CD4-positive, alpha-beta T cell (primary cell): ENCODE measurements at regions not wholly inside any gene's neighbourhood (a gene's known extent, or its start where the extent isn't known, plus 50 kb on each side); places are given as distances from the start of the nearest gene placed in this dataset.

Experiments
- ATAC-seq: fragments of 200-7000 bp; cut with Tn5 transposase; one replicate; pipeline ENCODE4 v1.10.0; 2022; ENCODE audit warnings: mild to moderate bottlenecking; ENCODE audit not compliant: poor library complexity
- CTCF ChIA-PET: fragments of 350-600 bp; sonication (Branson Sonifier 250); formaldehyde crosslinking; loops from one replicate; lab custom pipeline; 2021; ENCODE audit warnings: antibody characterized with exemption, inconsistent platforms; lab: Charles Lee
- POLR2A ChIA-PET: fragments of 350-600 bp; sonication (Branson Sonifier 250); formaldehyde crosslinking; loops from one replicate; lab custom pipeline; 2021; ENCODE audit warnings: antibody characterized with exemption, inconsistent platforms; lab: Charles Lee
- DNase-seq, 14 experiments: peaks; one replicate each; pipeline ENCODE4 v3.0.0-alpha.2; 2013 to 2020; ENCODE audit warnings: mixed read lengths in 2 of 14
- H3K27ac ChIP-seq, 2 donors: one replicate each; pipeline versions ENCODE4 v1.5.1 to v1.7.0; 2013; ENCODE audit warnings: low read length in 2 of 2, low read depth in 1 of 2, mild to moderate bottlenecking in 1 of 2
- H3K27me3 ChIP-seq, 2 experiments: 1 replicate in 1 of 2; 2 replicates in 1 of 2; pipeline versions ENCODE4 v1.6.1 to v1.7.0; 2013; ENCODE audit warnings: low read length in 2 of 2, control low read depth in 1 of 2, mild to moderate bottlenecking in 1 of 2, moderate library complexity in 1 of 2; ENCODE audit not compliant: insufficient read depth in 2 of 2, control insufficient read depth in 1 of 2
- H3K36me3 ChIP-seq: one replicate; pipeline ENCODE4 v1.6.1; 2013; ENCODE audit warnings: low read length, control low read depth; ENCODE audit not compliant: insufficient read depth
- H3K4me1 ChIP-seq: one replicate; pipeline ENCODE4 v1.6.1; 2013; ENCODE audit warnings: low read length, control low read depth; ENCODE audit not compliant: insufficient read depth
- H3K4me3 ChIP-seq: one replicate; pipeline ENCODE4 v1.5.1; 2013; ENCODE audit warnings: mild to moderate bottlenecking, low read length, moderate library complexity
- H3K9me3 ChIP-seq, 2 experiments: 1 replicate in 1 of 2; 2 replicates in 1 of 2; pipeline versions ENCODE4 v1.6.1 to v1.7.0; 2013; ENCODE audit warnings: low read length in 2 of 2, mild to moderate bottlenecking in 2 of 2, control low read depth in 1 of 2, moderate library complexity in 1 of 2; ENCODE audit not compliant: control insufficient read depth in 1 of 2, insufficient read depth in 1 of 2
- H3K27ac Mint-ChIP-seq: one replicate; pipeline ENCODE4 v1.8.0; 2020; ENCODE audit warnings: mixed read lengths
- H3K27me3 Mint-ChIP-seq: one replicate; pipeline ENCODE4 v1.8.0; 2021; ENCODE audit warnings: mixed read lengths
- H3K36me3 Mint-ChIP-seq: one replicate; pipeline ENCODE4 v1.8.0; 2021; ENCODE audit warnings: low read depth, mixed read lengths
- H3K4me1 Mint-ChIP-seq: one replicate; pipeline ENCODE4 v1.8.0; 2021; ENCODE audit warnings: low read depth, mixed read lengths
- H3K4me3 Mint-ChIP-seq: one replicate; pipeline ENCODE4 v1.8.0; 2020; ENCODE audit warnings: mild to moderate bottlenecking, mixed read lengths
- H3K9me3 Mint-ChIP-seq: one replicate; pipeline ENCODE4 v1.8.0; 2020; ENCODE audit warnings: mixed read lengths
- intact Hi-C, 2 experiments: fragments of 100-400 bp; cut with DNase I in 1 of 2; cut with micrococcal nuclease in 1 of 2; formaldehyde crosslinking; loops; one replicate each; pipeline versions ENCODE4 v1.15.1 to v1.9.0; 2023 to 2025; cut with DNase I, micrococcal nuclease
- TF ChIP-seq, protein P1 (sequence below): fragments of 200-600 bp; IDR thresholded peaks from one replicate; pipeline ENCODE4 v1.8.0; 2022; ENCODE audit warnings: antibody characterized with exemption, mild to moderate bottlenecking

DNA sequence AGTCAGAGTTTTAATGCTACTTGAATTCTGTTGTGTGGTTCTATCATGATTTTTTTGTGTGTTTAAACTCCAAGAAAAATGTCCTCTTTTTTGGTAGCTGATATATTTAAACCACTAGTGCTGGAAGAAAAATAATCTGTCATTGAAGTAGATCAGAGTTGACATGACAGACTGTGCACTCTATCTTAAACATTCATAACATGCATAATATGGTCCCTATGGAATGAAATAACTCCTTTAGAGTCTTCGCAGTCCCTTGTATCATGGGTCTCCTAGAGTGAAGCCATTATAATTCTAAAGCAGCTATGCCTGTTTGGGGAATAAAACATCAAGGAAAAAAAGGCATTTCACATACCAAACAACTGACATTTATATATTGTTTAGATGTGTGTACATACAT, 282.7 kb upstream of the CITED2 start:
- Mint-ChIP-seq H3K36me3 (no peaks in the 10 kb centered on the region), H3K27me3 (no peaks in the 10 kb centered on the region), H3K27ac (no peak overlapping the region), H3K9me3 (no peaks in the 10 kb centered on the region), H3K4me3 (no peak overlapping the region), H3K4me1 (no peaks in the 10 kb centered on the region)
- ChIA-PET POLR2A (no interaction called here), CTCF (interaction anchor here (0.8 kb wide), 1 partner anchor 75 kb away, joined by 3 read pairs; no protein-coding TSS in a partner anchor)
- ATAC-seq (no peak), DNase-seq (no peak)
- H3K36me3 ChIP-seq = no peaks in the 10 kb centered on the region
- no peaks in the 10 kb centered on the region for H3K27me3 ChIP-seq
- TF ChIP-seq, protein P1, sequence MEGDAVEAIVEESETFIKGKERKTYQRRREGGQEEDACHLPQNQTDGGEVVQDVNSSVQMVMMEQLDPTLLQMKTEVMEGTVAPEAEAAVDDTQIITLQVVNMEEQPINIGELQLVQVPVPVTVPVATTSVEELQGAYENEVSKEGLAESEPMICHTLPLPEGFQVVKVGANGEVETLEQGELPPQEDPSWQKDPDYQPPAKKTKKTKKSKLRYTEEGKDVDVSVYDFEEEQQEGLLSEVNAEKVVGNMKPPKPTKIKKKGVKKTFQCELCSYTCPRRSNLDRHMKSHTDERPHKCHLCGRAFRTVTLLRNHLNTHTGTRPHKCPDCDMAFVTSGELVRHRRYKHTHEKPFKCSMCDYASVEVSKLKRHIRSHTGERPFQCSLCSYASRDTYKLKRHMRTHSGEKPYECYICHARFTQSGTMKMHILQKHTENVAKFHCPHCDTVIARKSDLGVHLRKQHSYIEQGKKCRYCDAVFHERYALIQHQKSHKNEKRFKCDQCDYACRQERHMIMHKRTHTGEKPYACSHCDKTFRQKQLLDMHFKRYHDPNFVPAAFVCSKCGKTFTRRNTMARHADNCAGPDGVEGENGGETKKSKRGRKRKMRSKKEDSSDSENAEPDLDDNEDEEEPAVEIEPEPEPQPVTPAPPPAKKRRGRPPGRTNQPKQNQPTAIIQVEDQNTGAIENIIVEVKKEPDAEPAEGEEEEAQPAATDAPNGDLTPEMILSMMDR = no peak
- intact Hi-C loops = no loop called here
- H3K4me1 ChIP-seq = no peaks in the 10 kb centered on the region
- no peaks in the 10 kb centered on the region for H3K9me3 ChIP-seq
- H3K27ac ChIP-seq = no peak overlapping the region
- no peak overlapping the region for H3K4me3 ChIP-seq

DNA sequence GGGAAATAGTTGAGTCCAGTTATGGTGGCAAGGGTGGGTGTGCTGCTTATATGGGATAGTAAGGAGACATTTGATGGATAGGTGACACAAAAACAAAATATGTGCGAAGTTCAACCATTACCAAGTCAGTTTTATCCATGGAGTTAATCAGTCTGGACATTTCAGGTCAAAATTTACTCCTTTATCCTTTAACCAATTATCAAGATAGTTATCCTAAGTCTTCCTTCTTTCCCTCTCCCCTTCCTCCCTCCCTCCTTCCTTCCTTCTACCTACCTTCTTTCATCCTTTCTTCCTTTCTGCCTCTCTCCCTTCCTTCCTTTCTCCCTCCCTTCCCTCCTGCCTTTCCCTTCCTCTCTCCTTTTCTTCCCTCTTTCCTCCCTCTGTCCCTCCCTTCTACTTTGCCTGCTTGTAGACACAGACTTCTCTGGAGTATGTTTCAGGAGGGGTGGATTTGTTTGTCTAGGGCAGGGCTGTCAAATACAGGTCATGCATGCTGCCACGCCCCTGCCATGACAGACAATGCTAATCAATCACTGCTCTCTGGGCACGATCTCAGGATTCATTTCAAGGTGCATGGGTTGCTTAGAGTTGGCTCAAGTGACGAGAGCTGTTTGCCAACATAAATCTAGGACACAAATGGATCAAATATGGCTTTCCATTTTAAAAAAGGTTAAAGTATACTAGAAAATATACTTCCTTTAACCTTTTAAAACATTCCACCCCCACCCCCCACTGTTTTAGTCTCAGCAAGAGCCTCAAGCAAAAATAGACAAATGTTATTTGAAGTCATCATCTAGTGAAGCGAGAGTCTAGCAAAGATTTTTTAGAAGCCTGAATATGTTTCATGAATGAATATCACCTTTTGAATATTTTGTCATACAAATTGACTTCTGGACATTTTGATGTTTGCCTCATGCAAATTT, 281.6 kb upstream of the CITED2 start:
- H3K9me3 Mint-ChIP-seq = no peaks in the 10 kb centered on the region
- intact Hi-C loops = no loop called here
- Histone ChIP-seq H3K4me1 (no peaks in the 10 kb centered on the region), H3K36me3 (no peaks in the 10 kb centered on the region), H3K27me3 (no peaks in the 10 kb centered on the region), H3K9me3 (no peaks in the 10 kb centered on the region), H3K4me3 (no peak overlapping the region), H3K27ac (no peak overlapping the region)
- TF ChIP-seq, protein P1 = no peak
- ATAC-seq = no peak
- no peaks in the 10 kb centered on the region for H3K4me1 Mint-ChIP-seq
- H3K27me3 Mint-ChIP-seq = no peaks in the 10 kb centered on the region
- CTCF ChIA-PET = interaction anchor here (0.8 kb wide), 1 partner anchor 73 kb away, joined by 3 read pairs; no protein-coding TSS in a partner anchor
- no peak overlapping the region for H3K27ac Mint-ChIP-seq
- POLR2A ChIA-PET = no interaction called here
- no peaks in the 10 kb centered on the region for H3K36me3 Mint-ChIP-seq
- no peak overlapping the region for H3K4me3 Mint-ChIP-seq
- no peak for DNase-seq

DNA sequence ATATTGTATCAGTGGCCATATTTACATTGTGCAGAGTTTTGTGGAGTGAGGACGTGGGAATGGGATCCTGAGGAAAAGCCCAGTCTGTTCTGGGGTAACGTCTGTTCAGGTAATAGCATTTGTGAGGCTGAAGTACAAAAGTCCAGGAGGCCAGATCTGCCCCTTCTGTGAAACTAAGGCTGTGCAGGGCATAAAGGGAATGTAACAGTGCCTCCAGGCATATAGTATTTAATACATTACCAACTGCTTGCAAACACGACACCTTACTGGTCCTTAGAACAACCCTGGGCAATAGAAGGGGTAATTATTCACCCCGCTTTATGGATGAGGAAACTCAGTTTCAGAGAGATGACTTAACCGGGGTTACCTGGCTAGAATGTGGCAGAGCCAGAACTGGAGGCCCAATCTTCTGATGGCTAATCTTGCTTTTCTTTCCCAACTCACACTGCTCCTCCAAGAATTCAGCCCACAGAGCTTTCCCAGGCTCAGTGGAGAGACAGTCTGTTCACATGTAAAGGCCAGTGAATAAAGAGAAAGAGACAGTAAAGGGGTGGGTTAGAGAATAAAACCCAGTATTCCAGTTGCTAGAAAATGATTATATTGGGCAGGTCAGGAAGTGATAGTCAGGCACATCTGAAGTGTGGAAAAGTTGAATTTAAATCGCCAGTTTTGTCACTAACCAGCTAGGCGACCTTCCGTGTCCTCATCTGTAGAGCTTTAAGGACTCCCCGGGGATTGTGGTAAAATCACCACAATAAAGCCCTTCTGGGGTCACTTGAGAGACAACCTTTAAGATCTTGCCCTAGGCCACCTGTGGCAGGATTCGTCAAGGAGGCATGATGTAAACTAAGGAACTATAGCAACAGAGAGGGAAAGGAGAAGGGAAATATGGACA, 280.7 kb upstream of the CITED2 start:
- H3K4me3 ChIP-seq = no peak overlapping the region
- Mint-ChIP-seq H3K4me1 (no peaks in the 10 kb centered on the region), H3K9me3 (no peaks in the 10 kb centered on the region), H3K4me3 (no peak overlapping the region), H3K27me3 (no peaks in the 10 kb centered on the region), H3K36me3 (no peaks in the 10 kb centered on the region), H3K27ac (no peak overlapping the region)
- ATAC-seq (no peak), DNase-seq (no peak)
- ChIA-PET CTCF (no interaction called here), POLR2A (no interaction called here)
- no peaks in the 10 kb centered on the region for H3K4me1 ChIP-seq
- H3K9me3 ChIP-seq = no peaks in the 10 kb centered on the region
- intact Hi-C loops = no loop called here
- H3K27me3 ChIP-seq = no peaks in the 10 kb centered on the region
- TF ChIP-seq, protein P1 = no peak
- H3K27ac ChIP-seq = no peak overlapping the region
- no peaks in the 10 kb centered on the region for H3K36me3 ChIP-seq
